ENCODE measurements at regions not wholly inside any gene's neighbourhood (a gene's known extent, or its start where the extent isn't known, plus 50 kb on each side); places are given as distances from the start of the nearest gene placed in this dataset.

- TF ChIP-seq POLR2A (IDR thresholded peaks at IDR 0.05) (no peak), CTCF (IDR thresholded peaks at IDR 0.05) (no peak)
Measured at GRCh38 chr5:38157024-38157423, 101.3 kb upstream of the EGFLAM start.

Data from body of pancreas (tissue), 4 donors.